HCT116 (cell line): ENCODE measurements at regions not wholly inside any gene's neighbourhood (a gene's known extent, or its start where the extent isn't known, plus 50 kb on each side); places are given as distances from the start of the nearest gene placed in this dataset.

Experiments
- POLR2AphosphoS5 ChIP-seq: IDR thresholded peaks from 2 replicates; pipeline ENCODE4 v1.6.1; 2011; ENCODE audit warnings: mild to moderate bottlenecking, low read depth, low read length, moderate library complexity
- RAD21 ChIP-seq: IDR thresholded peaks from 2 replicates; pipeline ENCODE4 v1.6.1; 2012; ENCODE audit warnings: low read depth, mild to moderate bottlenecking
- SP1 ChIP-seq: IDR thresholded peaks from 2 replicates; pipeline ENCODE4 v1.6.1; 2012; ENCODE audit warnings: low read depth
- TF ChIP-seq, protein P1 (sequence below), 3 experiments: fragments of 200-600 bp in 1 of 3; sonication (generic) in 1 of 3; IDR thresholded peaks in 2 of 3; conservative IDR thresholded peaks in 1 of 3; 2 replicates each; pipeline ENCODE4 v1.5.1; 2012 to 2017; ENCODE audit warnings: low read depth in 2 of 3, low read length in 2 of 3, antibody characterized with exemption in 1 of 3, borderline replicate concordance in 1 of 3, control low read depth in 1 of 3, mild to moderate bottlenecking in 1 of 3, mixed read lengths in 1 of 3, mixed run types in 1 of 3, moderate library complexity in 1 of 3; ENCODE audit not compliant: insufficient read depth in 1 of 3

DNA sequence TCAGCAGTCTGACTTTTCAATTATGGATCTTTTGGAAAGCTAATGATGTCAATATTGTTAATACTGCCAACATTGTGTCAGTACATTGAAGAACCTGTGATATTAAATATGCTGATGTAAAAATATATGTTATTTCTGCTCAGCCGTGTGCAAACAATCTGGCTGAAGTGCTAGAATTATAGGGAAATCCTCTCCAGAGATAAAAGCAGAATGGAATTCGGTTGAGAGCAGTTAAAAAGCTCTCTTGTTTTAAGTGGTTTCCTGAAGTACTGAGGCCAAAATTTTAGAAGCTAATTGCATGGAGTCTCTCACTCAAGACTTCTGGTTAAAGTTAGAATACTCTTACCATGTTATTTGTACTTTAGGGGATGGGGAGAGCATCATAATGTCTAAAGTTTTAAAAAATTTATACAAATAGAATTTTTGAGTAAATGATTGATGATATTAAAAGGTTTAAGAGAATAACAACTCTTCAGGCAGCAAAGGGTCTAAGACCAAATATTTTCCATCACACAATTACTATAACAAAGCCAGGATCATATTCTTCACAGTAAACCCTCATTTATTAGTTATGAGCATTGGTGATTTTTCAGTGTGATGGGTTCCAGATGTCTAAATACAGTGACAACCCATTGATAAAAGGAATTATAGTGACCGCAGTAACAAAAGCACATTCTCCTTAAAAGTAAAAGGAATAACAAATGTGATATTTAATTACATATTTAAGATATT is 834.2 kb upstream of the CXADR start:
- TF ChIP-seq, protein P1, sequence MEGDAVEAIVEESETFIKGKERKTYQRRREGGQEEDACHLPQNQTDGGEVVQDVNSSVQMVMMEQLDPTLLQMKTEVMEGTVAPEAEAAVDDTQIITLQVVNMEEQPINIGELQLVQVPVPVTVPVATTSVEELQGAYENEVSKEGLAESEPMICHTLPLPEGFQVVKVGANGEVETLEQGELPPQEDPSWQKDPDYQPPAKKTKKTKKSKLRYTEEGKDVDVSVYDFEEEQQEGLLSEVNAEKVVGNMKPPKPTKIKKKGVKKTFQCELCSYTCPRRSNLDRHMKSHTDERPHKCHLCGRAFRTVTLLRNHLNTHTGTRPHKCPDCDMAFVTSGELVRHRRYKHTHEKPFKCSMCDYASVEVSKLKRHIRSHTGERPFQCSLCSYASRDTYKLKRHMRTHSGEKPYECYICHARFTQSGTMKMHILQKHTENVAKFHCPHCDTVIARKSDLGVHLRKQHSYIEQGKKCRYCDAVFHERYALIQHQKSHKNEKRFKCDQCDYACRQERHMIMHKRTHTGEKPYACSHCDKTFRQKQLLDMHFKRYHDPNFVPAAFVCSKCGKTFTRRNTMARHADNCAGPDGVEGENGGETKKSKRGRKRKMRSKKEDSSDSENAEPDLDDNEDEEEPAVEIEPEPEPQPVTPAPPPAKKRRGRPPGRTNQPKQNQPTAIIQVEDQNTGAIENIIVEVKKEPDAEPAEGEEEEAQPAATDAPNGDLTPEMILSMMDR (IDR thresholded peaks at IDR 0.05 in 2 of 3, conservative IDR thresholded peaks at IDR 0.05 in 1 of 3; ENCODE audit: borderline replicate concordance in 1 of 3, insufficient read depth in 1 of 3, low read depth in 2 of 3, low read length in 2 of 3) = no peak
- TF ChIP-seq RAD21 (no peak), SP1 (no peak), POLR2AphosphoS5 (no peak)
